ENCODE measurements at regions not wholly inside any gene's neighbourhood (a gene's known extent, or its start where the extent isn't known, plus 50 kb on each side); places are given as distances from the start of the nearest gene placed in this dataset.
"Not testable (repeated sequence)": the region's sequence is repeated elsewhere in the genome, so short reads cannot be mapped to it uniquely, and the experiment has no call there.

DNA sequence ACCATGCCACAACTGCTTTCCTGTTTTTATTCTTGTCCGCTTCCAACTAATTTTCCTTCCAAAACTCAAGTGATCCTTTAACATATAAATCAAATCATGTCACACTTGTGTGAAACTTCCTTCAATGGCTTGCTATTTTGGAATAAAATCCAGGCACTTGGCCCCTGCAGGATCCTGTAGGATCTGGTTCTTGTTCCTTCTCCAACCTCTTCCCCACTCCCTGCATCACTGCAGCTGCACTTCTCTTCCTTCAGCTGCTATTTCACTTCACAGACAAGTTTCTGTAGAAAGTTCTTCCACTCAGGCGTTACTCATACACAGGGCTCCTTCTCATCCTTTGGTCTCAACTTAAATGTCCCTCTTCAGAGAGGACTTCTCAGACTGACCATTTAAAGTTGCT lies 239.7 kb upstream of the BTG1 start:
- no peak for DNase-seq

- DNase-seq: no peak
Observed at GRCh38 chr12:92384571-92384970, 238.9 kb upstream of the BTG1 start.

- DNase-seq: no peak
Observed at GRCh38 chr12:92382383-92382878, 236.8 kb upstream of the BTG1 start.

- no peak for DNase-seq
Observed at GRCh38 chr12:92381856-92382255, 236.2 kb upstream of the BTG1 start.

DNA sequence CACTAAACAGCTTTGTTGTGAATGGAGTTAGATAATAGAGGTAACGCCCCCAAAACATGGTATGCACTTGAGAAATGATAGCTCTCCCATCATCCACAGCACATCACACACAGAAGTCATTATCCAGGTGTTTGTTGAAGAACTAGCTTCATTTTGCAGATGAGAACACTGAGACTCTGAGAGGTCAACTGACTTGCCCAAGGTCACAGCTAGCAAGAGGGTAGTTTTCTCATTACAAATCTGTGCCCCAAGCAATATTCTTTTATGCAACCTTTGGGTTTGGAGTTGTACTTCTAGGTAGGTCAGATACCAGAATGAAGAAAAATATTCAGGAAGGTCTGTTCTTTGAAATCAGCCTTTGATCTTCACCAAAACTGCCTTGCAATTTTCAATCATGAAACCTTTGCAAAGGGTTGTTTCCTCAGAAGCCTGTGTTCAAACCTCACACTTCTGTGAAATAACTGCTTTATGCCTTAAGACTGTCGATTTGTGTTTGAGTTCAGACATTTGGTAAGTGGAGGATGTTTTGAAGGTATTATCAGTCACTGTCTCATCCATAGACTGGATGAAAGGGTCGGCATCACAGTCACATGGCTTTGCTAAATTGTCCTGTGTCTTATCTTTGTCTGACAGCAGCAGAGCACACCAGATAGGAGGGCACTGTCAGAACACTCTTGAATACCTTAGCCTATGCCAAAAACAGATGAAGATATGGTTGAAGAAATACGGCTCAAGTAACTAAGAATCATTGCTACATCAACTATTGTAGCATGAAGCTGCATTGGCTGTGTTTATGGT lies 233.2 kb upstream of the BTG1 start:
- DNase-seq: no peak

DNA sequence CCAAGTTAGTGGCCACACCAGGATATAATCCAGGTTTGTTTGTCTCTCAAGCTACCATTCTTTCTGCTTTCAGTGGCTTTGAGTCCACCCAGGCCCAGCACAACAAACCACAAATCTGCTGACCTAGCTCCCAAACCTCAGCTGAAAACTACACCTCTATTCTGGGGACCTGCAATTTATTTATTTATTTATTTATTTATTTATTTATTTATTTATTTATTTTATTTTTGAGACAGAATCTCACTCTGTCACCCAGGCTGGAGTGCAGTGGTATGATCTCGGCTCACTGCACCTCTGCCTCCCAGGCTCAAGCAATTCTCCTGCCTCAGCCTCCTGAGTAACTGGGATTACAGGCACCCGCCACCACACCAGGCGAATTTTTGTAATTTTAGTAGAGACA lies 229.9 kb upstream of the BTG1 start:
- not testable (repeated sequence) for DNase-seq

- no peak for DNase-seq
Observed at GRCh38 chr12:92370828-92371227, 225.2 kb upstream of the BTG1 start.

GRCh38 chr12:92369636-92370035 lies 224.0 kb upstream of the BTG1 start:
- DNase-seq: peak; percentile 72

DNA sequence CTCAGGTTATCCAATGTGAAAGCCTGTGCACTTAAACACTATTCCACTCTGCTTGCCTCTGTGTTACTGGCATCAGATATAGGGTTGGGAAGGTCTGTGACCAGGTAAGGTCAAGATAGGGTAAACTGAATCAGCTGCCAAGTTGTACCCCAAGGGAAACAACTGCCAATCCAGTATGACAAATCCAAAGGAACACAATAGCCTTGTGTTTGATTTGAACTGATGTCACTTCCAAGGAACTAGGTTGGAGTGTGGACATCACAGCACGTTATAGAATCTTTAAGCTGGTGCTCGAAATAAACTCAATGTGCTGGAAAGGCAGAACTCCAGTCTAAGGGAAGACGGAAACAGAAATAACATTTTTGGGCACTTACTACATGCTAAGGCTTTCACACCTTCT lies 223.4 kb upstream of the BTG1 start:
- no peak for DNase-seq

DNA sequence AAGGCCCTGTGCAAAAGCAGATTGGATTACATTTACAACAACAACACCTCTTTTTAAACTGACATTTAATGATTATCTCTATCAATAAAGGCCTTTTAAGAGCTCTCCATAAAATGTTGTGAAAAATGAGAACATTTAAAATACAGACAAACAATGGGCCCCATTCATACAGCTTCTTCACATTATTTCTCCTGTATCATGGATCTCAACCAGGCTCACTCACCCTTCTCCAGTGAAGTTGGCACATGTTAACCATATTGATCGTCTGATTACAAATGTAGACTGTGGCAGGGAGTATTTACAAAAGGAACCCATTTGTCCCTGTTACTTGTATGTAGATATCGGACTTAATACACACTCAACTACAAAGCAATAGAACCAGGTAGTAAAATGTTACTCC lies 220.2 kb upstream of the BTG1 start:
- no peak for DNase-seq

DNA sequence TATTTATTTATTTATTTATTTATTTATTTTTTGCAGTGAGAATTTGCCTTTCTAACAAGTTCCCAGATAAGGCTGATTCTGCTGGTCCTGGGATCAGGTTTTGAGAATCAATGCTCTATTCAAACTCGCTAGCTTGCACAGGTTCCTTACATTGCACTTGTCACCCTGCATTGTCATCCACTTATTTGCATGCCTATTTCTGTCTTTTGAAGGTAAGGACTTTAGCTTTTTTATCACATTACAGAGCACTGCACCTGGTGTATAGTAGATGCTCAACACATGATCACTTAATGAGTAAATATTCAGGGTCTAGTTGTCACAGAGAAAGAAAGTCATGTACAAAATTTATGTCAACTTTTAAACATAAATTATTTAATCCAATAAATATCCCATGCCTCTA lies 219.7 kb upstream of the BTG1 start:
- DNase-seq: no peak

DNA sequence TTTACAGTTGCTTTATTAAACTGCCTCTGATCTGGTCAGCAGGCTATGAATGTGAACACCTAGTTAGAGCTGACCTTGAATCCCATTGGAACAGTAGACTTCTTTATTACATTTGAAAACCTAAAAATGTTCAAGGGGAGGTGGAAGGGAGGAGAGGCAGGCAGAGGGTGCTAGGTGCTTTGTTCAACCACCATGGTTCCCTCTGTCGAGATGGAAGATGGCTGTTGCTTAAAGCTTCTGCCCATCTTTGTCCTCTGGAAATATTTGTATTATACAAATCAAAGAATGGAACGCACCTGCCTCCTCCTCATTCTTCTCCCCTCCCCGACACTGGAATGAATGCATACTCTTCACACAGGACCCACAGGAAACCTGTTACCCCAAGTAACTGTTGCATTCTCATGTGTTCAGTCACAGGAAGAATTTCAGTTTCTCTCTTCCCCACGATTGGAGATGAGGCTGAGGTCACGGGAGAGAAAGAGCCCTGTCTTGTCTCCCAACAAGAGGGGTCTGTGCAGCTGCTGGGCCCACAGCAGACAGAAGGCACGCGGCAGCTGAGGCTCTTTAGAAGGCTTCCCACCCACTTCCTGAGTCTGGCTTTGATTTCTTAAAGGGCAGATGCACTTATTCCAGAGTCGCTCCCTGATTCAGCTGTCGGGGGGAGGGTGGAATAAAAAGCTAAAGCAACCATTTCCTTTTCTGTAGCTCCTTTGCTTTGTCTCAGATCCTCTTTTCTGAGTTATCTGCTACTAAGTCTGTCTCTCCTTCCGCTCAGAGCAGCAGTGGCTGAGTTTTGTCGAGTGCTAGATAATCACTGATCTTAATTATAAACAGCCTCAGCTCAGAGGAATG lies 217.9 kb upstream of the BTG1 start:
- DNase-seq: no peak

DNA sequence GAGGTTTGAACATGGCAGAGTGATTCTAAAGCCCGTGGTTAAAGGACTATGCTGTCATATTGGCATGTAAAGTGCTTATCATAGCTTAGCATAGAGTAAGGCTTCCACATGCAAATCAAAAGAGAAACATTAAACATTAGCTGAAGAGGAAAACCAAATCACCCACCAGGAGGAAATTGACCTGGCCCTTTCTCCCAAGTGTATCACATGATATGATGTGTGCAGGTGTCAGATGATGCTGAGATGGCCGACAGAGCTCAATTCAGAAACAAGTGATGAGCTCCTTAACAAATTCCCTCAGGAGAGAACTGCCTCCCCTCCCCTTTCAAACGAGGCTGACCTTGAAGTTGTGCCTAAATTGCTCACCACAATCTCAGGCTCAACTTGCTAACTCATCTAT lies 217.1 kb upstream of the BTG1 start:
- no peak for DNase-seq

DNA sequence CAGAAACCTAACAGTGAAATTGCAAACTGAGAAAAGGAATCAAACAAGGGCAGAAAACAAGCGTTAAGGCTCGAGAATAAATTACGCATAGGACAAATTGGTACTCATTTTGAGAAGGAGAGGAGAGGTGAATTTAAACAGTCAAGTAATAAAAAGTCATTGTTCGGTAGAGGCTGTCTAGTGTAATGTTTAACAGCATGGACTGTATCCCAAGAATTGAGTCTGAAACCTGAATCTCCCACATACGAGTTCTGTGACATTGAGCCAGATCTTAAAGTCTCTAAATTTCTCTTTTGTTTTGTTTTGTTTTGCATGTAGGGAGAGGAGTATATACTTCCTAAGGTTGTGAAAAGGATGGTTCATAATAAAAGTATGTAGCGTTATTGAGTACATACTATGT lies 216.5 kb upstream of the BTG1 start:
- DNase-seq: no peak

GRCh38 chr12:92360543-92360942 lies 214.9 kb upstream of the BTG1 start:
- no peak for DNase-seq

- DNase-seq: no peak
Observed at GRCh38 chr12:92359581-92360209, 214.0 kb upstream of the BTG1 start.

GRCh38 chr12:92357584-92358261 lies 212.1 kb upstream of the BTG1 start:
- DNase-seq: no peak

GRCh38 chr12:92356425-92356824 lies 210.8 kb upstream of the BTG1 start:
- DNase-seq: no peak

DNA sequence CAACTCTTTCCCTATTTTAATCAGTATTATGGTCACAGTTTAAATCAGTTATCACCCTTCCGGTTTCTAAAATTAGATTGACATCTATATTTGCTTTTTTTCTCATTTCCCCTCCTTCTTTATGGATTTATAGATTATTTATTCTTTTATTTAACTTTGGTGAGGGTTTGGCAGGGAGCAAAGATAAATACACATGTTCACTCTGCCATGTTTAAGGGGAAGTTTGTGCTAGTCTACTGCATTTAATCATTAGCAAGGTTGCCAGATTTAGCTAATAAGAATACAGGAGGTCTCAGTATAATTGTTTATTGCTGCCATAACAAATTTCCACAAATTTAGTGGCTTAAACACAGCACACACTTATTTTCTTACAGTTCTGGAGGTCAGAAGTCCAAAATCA lies 204.0 kb upstream of the BTG1 start:
- no peak for DNase-seq

GRCh38 chr12:92342574-92342973 lies 196.9 kb upstream of the BTG1 start:
- no peak for DNase-seq

- DNase-seq: no peak
Observed at GRCh38 chr12:92341065-92341668, 195.5 kb upstream of the BTG1 start.

DNA sequence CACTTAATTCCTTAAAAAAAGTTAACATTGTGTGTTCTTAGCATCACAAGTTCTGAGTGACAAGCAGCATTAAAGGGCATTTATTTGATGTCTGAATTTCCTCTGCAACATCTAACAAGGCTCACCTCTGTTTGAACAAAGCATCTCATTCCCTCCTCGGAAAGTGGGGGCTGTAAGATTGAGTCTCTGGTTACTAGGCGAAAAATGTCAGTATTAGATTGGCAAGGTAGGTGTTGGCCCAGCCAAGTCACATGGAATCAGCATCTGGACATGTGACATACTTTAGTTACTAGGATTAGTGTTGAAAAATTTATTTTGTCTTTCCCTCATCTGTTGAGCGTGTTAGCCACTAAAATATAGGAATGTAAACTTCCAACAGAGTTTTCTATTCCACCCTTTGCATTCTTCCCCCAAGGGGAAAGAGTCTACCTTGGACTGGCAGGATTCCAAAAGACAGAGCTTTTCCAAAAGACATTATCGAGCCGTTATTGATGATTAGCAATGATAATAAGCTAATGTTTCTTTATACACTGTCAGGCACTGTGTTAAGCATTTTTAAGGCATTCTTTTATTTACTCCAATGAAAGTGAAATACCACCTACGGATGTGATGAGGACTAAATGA lies 194.9 kb upstream of the BTG1 start:
- no peak for DNase-seq

Data from NCI-H226 (cell line).